Spleen (tissue), 7 donors: ENCODE measurements at regions not wholly inside any gene's neighbourhood (a gene's known extent, or its start where the extent isn't known, plus 50 kb on each side); places are given as distances from the start of the nearest gene placed in this dataset.

Experiments
- CTCF ChIP-seq, 11 experiments: fragments of 200-600 bp in 7 of 11; fragments of 450-650 bp in 4 of 11; sonication (generic) in 4 of 11; IDR thresholded peaks in 8 of 11; conservative IDR thresholded peaks in 3 of 11; 1 replicate in 7 of 11; 2 replicates in 4 of 11; pipeline versions ENCODE4 v1.4.0 to v1.8.0; 2016 to 2021; ENCODE audit warnings: antibody characterized with exemption in 11 of 11, inconsistent platforms in 4 of 11, mild to moderate bottlenecking in 1 of 11
- POLR2A ChIP-seq, 3 donors: fragments of 450-650 bp; IDR thresholded peaks; one replicate each; pipeline ENCODE4 v1.5.1; 2017; ENCODE audit warnings: antibody characterized with exemption in 3 of 3, mild to moderate bottlenecking in 1 of 3
- donor health status: DM: no; HTN: no; CAD: no; lungs with moderate emphysema.
- donor health status: DM: no; HTN: no; CAD: no.
- donor health status: DM: no; HTN: no; CAD: no.

GRCh38 chr1:208631092-208631491 lies 386.9 kb upstream of the PLXNA2 start:
- TF ChIP-seq CTCF (IDR thresholded peaks at IDR 0.05 in 8 of 11, conservative IDR thresholded peaks at IDR 0.05 in 3 of 11) (no peak), POLR2A (IDR thresholded peaks at IDR 0.05) (no peak)
